Activated CD4-positive, alpha-beta T cell treated with anti-CD3 and anti-CD28 coated beads, Interleukin-10, Interleukin-2, amounts not matched to agents 100 ng/mL and 50 ng/mL, durations not matched to agents 16 hours and 8 hours (primary cell): ENCODE measurements at regions not wholly inside any gene's neighbourhood (a gene's known extent, or its start where the extent isn't known, plus 50 kb on each side); places are given as distances from the start of the nearest gene placed in this dataset.

Experiments used
- DNase-seq: peaks from one replicate; pipeline ENCODE4 v3.0.0-alpha.2; 2020

DNA sequence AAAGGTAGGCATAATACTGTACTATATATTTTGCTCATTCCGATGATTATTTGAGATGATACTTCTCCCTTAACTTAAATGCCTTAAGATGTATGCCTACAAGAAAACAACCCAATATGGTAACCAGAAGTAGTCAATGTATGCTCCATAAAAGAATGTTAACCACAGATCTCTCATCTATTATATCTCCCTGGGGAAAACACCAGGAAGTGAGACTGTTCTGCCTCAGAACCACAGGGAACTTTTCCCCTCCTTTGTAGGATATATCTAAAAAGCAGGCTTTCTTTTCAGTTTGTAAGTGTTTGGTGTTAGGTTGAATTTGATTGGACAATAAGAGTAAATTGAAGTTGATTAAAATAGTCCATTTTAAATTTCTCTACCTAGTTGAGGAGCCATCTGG is 1160.5 kb upstream of the NXPH2 start:
- no peak for DNase-seq

- no peak for DNase-seq
Measured at GRCh38 chr2:139925903-139926302, 1145.7 kb upstream of the NXPH2 start.

DNA sequence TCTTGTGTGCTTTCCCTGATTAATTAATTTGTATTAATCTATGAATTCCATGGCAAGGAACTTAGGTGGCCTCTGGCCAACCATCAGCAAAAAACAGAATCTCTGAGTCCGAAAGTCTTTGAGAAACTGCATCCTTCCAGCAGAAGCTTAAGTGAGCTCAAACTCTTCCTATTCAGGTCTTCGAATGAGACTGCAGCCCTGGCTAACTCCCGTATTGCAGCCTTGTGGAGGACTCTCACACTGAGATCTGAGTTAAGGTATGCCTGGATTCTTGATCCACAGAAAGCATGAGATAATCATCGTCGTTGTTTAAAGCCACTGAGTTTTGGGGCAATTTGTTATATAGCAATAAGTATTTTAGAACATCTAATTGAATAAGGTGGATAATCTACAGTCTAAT is 1143.9 kb upstream of the NXPH2 start:
- no peak for DNase-seq

GRCh38 chr2:139918982-139919381 is 1138.8 kb upstream of the NXPH2 start:
- DNase-seq: no peak

DNA sequence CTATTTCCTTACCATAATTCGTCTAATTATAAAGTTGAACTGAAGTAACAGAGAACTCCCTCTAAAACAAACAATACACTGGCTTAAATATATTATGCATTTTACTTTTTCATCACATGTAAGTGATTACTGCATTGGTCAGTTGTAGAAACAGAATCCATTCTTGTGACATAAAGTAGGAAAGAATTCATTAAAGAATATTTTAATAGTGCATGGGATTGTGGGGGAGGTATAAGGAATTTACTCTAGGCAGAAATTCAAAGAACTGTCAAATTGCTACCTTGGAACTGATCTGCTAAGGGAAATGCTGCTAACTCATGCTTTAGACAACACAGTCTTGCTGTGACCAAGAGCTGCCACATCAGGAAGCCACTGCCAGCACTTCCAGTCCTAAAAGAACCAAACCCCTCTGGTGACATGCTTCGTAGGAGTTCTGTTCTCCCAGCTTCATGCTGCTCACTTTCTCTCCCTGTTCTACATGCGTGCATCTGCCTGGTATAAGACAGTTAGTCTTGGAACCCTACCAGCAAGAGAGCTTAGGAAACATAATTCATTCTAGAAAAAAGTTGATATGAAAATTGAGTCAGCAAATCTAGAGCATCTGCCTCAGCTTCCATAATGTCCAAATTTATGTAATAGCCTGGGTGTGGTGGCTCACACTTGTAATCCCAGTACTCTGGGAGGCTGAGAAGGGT is 1137.6 kb upstream of the NXPH2 start:
- DNase-seq: no peak

- no peak for DNase-seq
Measured at GRCh38 chr2:139916822-139917221, 1136.6 kb upstream of the NXPH2 start.

- DNase-seq: no peak
Measured at GRCh38 chr2:139911160-139911559, 1131.0 kb upstream of the NXPH2 start.

DNA sequence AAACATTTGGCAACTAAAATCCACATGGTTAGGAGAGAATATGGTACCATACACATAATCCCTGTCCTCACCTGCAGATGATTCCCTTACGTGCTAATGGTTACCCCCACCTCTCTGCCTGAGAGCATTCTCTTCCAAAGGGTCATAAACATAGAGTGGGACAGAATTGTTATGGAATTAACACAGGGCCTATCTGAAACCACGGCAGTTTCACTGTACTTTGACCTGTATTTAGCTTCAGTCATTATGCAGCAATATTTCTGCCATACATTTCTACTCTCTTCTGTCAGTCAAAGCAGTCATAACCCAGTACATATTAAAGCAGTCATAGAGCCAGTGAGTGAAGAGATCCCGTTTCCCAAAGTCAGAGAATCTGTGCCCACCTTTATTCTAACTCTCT is 1128.9 kb upstream of the NXPH2 start:
- DNase-seq: no peak

GRCh38 chr2:139905624-139906023 is 1125.4 kb upstream of the NXPH2 start:
- no peak for DNase-seq

DNA sequence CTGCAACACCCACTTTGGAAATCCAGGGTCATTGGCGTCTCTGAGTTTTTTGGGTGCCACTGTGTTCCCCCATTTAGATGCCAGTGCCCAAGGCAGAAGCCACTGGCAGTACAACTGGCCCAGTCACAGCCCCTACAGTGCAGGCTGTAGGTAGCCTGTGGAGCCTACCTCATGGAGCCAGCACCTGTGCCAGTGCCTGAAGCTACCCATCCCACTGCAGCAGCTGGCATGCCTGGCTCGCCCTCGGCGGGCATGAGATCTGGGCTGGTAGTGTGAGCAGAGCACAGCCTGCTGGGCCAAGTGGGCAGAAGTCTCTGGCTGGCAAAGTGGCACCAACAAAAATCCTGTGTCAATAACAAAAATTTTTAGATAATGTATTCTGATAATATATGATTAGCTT is 1111.4 kb upstream of the NXPH2 start:
- no peak for DNase-seq

- no peak for DNase-seq
Measured at GRCh38 chr2:139885921-139886498, 1105.8 kb upstream of the NXPH2 start.

DNA sequence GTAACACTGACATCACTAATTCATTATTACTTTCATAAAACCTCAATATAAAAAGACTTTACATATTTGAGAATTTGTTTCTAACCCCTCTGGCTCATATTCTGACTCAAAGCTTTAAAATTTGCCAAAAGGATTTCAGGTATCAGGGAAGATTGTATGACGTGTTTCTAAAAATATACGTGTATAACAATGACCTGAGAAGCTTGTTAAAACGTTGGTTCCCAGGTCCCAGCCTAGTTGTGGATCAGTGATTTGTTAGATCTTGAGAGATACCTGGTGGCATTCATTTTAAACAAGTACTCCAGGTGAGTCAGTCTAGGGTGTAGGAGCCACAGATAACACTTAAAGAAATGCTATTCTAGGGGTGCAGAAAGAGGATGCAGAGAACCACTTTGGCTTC is 1096.8 kb upstream of the NXPH2 start:
- DNase-seq: no peak

DNA sequence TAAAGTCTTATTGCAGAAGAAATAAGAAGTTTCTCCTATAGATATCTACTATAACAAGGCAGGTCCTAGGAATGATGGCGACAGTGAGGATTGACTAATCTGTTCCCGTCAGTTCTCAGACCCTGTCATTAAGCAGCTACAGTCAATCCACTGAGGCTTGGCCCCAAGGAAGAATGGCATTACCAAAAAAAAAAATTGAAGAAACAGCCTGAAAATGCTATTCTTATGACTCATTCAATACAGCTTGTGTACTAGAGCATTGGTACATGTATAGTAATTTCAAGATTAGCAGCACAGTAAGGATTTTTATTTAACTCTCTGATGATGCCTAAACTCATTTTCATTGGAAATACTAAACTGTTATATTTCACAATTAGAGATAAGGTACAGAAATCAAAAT is 1096.1 kb upstream of the NXPH2 start:
- no peak for DNase-seq

GRCh38 chr2:139872503-139872902 is 1092.3 kb upstream of the NXPH2 start:
- DNase-seq: no peak

DNA sequence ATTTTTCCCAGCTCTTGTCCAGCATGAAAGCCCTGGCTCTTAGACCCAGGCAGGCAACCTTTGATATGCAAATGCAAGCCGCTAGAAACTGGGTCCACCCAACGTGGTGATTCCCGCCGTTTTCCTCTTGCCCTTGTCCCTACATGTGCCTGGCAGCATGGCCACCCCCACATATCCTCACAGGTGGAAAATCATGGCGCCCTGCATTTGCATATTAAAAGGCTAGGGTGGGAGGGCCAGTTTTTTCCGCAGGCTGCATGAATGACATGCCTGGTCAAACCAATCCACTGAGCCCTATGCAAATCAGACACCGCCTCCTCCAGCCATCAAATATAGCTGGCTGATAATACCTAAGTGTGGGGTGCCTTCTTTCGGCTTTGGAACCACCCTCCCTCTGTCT is 1091.8 kb upstream of the NXPH2 start:
- DNase-seq: no peak

DNA sequence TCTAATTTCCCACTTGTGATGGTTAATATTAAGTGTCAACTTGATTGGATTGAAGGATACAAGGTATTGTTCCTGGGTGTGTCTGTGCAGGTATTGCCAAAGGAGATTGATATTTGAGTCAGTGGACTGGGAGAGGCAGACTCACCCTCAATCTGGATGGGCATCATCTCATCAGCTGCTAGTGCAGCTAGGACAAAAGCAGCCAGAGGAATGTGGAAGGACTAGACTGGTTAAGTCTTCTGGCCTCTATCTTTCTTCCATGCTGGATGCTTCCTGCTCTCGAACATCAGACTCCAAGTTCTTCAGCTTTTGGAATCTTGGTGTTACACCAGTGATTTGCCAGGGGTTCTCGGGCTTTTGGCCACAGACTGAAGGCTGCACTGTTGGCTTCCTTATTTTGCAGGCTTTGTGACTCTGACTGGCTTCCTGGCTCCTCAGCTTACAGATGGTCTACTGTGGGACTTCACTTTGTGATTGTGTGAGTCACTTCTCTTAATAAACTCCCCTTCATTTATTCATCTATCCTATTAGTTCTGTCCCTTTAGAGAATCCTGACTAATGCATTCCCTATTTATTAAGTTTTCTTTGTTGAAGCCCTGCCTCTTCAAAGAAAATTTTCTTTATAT is 1087.5 kb upstream of the NXPH2 start:
- DNase-seq: no peak

- DNase-seq: no peak
Measured at GRCh38 chr2:139864821-139865302, 1084.7 kb upstream of the NXPH2 start.

- no peak for DNase-seq
Measured at GRCh38 chr2:139854769-139855483, 1074.7 kb upstream of the NXPH2 start.

GRCh38 chr2:139850254-139850890 is 1070.2 kb upstream of the NXPH2 start:
- no peak for DNase-seq

DNA sequence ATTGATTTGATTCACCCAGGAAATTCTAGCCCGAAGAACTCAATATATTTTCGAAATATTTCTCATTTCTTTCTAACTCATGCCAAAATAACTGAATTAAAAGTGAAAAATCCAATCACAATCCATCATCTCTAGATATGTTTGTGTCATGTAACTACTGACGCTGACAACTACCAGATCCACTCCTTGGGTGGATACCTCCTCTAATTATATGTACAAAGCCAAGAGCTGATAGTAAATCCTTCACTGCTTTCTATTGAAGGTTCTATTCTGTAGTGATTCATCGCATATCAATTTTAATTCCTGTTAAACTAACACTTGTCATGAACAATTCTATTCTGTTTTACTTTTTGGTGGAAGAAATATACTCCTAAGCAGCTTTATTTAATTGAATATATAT is 1056.6 kb upstream of the NXPH2 start:
- no peak for DNase-seq

DNA sequence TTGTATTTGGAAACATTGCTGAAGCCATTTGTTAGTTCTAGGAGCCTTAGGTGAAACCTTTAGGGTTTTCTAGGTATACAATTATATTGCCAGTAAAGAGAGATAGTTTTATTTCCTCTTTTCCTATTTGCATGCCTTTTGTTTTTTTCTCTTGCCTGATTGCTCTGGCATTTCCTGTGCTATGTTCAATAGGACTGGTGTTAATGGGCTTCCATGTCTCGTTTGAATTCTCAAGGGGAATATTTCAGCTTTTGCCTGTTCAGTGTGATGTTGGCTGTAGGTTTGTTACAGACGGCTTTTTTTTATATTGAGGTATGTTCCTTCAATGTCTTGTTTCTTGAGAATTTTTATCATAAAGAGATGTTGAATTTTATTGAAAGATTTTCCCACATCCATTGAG is 1054.9 kb upstream of the NXPH2 start:
- DNase-seq: no peak

GRCh38 chr2:139828011-139828410 is 1047.8 kb upstream of the NXPH2 start:
- DNase-seq: no peak

GRCh38 chr2:139825726-139826125 is 1045.5 kb upstream of the NXPH2 start:
- no peak for DNase-seq
